SU-DHL-6 (cell line): ENCODE measurements at regions not wholly inside any gene's neighbourhood (a gene's known extent, or its start where the extent isn't known, plus 50 kb on each side); places are given as distances from the start of the nearest gene placed in this dataset.

Experiments
- CTCF ChIP-seq: fragments of 200-600 bp; sonication (generic); IDR thresholded peaks from one replicate; pipeline ENCODE4 v1.5.1; 2017; ENCODE audit warnings: antibody characterized with exemption, mild to moderate bottlenecking, low read length, moderate library complexity; ENCODE audit not compliant: insufficient read depth, poor library complexity, severe bottlenecking
- EZH2phosphoT487 ChIP-seq: fragments of 200-600 bp; sonication (generic), shearing (Covaris generic); conservative IDR thresholded peaks from 2 replicates; pipeline ENCODE4 v1.6.1; 2018; ENCODE audit warnings: mild to moderate bottlenecking, antibody characterized with exemption, low read length, moderate library complexity, mixed read lengths

- TF ChIP-seq CTCF (no peak), EZH2phosphoT487 (no peak)
Observed at GRCh38 chr4:124526331-124526730, 186.2 kb downstream of the ANKRD50 start.
